Osteoblast (primary cell): ENCODE measurements at regions not wholly inside any gene's neighbourhood (a gene's known extent, or its start where the extent isn't known, plus 50 kb on each side); places are given as distances from the start of the nearest gene placed in this dataset.

Experiments
- DNase-seq: peaks from one replicate; pipeline ENCODE4 v3.0.0; 2011; ENCODE audit warnings: low spot score, mixed read lengths; ENCODE audit not compliant: insufficient read length; ENCODE audit errors: missing footprints
- H2AFZ ChIP-seq: 2 replicates; pipeline ENCODE4 v1.6.0; 2011; ENCODE audit warnings: mild to moderate bottlenecking, low read length
- H3K27ac ChIP-seq: 2 replicates; pipeline ENCODE4 v1.5.1; 2011; ENCODE audit warnings: mild to moderate bottlenecking, low read depth, low read length, moderate library complexity
- H3K27me3 ChIP-seq: 2 replicates; pipeline ENCODE4 v1.6.0; 2012; ENCODE audit warnings: mild to moderate bottlenecking, control low read depth, inconsistent platforms, low read length, moderate library complexity; ENCODE audit not compliant: insufficient read depth
- H3K36me3 ChIP-seq: 2 replicates; pipeline ENCODE4 v1.5.1; 2011; ENCODE audit warnings: mild to moderate bottlenecking, low read length, control low read depth, moderate library complexity; ENCODE audit not compliant: insufficient read depth
- H3K4me1 ChIP-seq: 2 replicates; pipeline ENCODE4 v1.5.1; 2011; ENCODE audit warnings: mild to moderate bottlenecking, low read length, control low read depth, moderate library complexity; ENCODE audit not compliant: insufficient read depth
- H3K4me2 ChIP-seq: 2 replicates; pipeline ENCODE4 v1.6.0; 2011; ENCODE audit warnings: mild to moderate bottlenecking, low read length; ENCODE audit not compliant: insufficient read depth
- H3K4me3 ChIP-seq: fragments of 200-600 bp; sonication (generic); 3 replicates; pipeline ENCODE4 v1.5.1; 2012; ENCODE audit warnings: mild to moderate bottlenecking, low read length, inconsistent platforms; ENCODE audit not compliant: insufficient read depth
- H3K79me2 ChIP-seq: 2 replicates; pipeline ENCODE4 v1.6.0; 2012; ENCODE audit warnings: mild to moderate bottlenecking, low read length, control low read depth, inconsistent platforms; ENCODE audit not compliant: insufficient read depth
- H3K9me3 ChIP-seq: 2 replicates; pipeline ENCODE4 v1.5.1; 2011; ENCODE audit warnings: low read depth, low read length, control low read depth
- H4K20me1 ChIP-seq: 2 replicates; pipeline ENCODE4 v1.6.0; 2012; ENCODE audit warnings: mild to moderate bottlenecking, low read length, control low read depth; ENCODE audit not compliant: insufficient read depth
- TF ChIP-seq, protein P1 (sequence below): IDR thresholded peaks from 2 replicates; pipeline ENCODE4 v1.5.1; 2011; ENCODE audit warnings: mild to moderate bottlenecking, low read depth, low read length, moderate library complexity; ENCODE audit errors: extremely low read depth

DNA sequence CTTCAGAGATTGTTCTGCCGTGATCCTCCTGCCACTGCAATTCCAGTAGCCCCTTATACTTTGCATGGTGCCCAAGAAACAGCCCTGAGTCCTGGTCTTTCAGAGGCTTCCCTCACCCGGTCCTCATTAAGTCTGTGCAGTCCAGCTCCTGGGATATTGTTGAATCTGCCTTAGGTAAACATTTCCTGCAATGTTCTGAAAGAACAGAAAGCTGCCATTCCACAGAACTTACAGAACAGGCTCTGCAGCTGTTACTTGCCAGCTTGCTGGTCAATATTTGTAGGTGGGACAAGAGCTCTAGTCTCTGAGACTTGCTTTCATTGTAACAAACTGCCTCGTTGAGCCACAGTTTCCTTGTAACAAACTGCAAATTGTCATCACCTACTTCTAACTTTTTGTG lies 115.0 kb upstream of the KIF5B start:
- Histone ChIP-seq H3K4me3 (no peak overlapping the region), H4K20me1 (no peaks in the 10 kb centered on the region), H3K27me3 (no peaks in the 10 kb centered on the region), H3K4me1 (no peaks in the 10 kb centered on the region), H3K36me3 (no peaks in the 10 kb centered on the region), H3K79me2 (no peaks in the 10 kb centered on the region), H3K4me2 (no peak overlapping the region), H3K9me3 (no peaks in the 10 kb centered on the region), H2AFZ (peak overlapping the region; percentile 35), H3K27ac (no peak overlapping the region)
- no peak for DNase-seq
- TF ChIP-seq, protein P1, sequence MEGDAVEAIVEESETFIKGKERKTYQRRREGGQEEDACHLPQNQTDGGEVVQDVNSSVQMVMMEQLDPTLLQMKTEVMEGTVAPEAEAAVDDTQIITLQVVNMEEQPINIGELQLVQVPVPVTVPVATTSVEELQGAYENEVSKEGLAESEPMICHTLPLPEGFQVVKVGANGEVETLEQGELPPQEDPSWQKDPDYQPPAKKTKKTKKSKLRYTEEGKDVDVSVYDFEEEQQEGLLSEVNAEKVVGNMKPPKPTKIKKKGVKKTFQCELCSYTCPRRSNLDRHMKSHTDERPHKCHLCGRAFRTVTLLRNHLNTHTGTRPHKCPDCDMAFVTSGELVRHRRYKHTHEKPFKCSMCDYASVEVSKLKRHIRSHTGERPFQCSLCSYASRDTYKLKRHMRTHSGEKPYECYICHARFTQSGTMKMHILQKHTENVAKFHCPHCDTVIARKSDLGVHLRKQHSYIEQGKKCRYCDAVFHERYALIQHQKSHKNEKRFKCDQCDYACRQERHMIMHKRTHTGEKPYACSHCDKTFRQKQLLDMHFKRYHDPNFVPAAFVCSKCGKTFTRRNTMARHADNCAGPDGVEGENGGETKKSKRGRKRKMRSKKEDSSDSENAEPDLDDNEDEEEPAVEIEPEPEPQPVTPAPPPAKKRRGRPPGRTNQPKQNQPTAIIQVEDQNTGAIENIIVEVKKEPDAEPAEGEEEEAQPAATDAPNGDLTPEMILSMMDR = no peak

DNA sequence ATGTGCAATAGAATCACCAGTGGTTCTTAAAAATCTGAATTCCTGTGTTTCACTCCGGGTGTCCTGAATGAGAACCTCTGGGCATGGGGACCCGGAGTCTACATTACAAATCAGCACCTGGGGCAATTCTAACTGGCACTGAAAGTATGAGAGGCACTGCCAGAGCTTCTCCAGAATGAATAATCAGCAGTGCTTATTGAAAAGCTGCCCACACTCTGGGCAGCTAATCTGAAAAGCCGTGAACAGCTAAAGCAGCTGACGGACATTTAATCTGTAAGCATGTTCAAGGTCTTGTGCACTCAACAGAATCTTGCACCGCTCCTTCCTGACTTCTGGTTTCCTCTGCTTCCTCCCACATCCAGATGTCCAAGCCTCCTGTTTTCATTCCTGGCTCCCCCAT lies 113.3 kb upstream of the KIF5B start:
- H4K20me1 ChIP-seq = no peaks in the 10 kb centered on the region
- no peak overlapping the region for H3K4me3 ChIP-seq
- no peak overlapping the region for H3K27ac ChIP-seq
- H2AFZ ChIP-seq = no peak overlapping the region
- no peaks in the 10 kb centered on the region for H3K36me3 ChIP-seq
- no peak for DNase-seq
- TF ChIP-seq, protein P1 = no peak
- H3K4me1 ChIP-seq = no peaks in the 10 kb centered on the region
- H3K4me2 ChIP-seq = no peak overlapping the region
- no peaks in the 10 kb centered on the region for H3K9me3 ChIP-seq
- no peaks in the 10 kb centered on the region for H3K79me2 ChIP-seq
- H3K27me3 ChIP-seq = no peaks in the 10 kb centered on the region

- no peak overlapping the region for H3K4me2 ChIP-seq
- no peak overlapping the region for H2AFZ ChIP-seq
- H3K4me1 ChIP-seq = peaks cover 5% of the 10 kb centered on the region
- no peaks in the 10 kb centered on the region for H4K20me1 ChIP-seq
- no peaks in the 10 kb centered on the region for H3K9me3 ChIP-seq
- H3K4me3 ChIP-seq = no peak overlapping the region
- no peaks in the 10 kb centered on the region for H3K79me2 ChIP-seq
- TF ChIP-seq, protein P1 = no peak
- DNase-seq = peak; percentile 21
- H3K27ac ChIP-seq = no peak overlapping the region
- no peaks in the 10 kb centered on the region for H3K36me3 ChIP-seq
- H3K27me3 ChIP-seq = no peaks in the 10 kb centered on the region
These were observed 111.2 kb upstream of the KIF5B start for GRCh38 chr10:32167450-32167849.

GRCh38 chr10:32166365-32166764 lies 110.1 kb upstream of the KIF5B start:
- TF ChIP-seq, protein P1 = no peak

More at GRCh38 chr10:32166365-32166764, 110.1 kb upstream of the KIF5B start:
- H2AFZ ChIP-seq = no peak overlapping the region
- no peak overlapping the region for H3K4me2 ChIP-seq
- no peak overlapping the region for H3K27ac ChIP-seq
- H3K36me3 ChIP-seq = no peaks in the 10 kb centered on the region
- no peak overlapping the region for H3K4me3 ChIP-seq
- no peaks in the 10 kb centered on the region for H4K20me1 ChIP-seq
- no peaks in the 10 kb centered on the region for H3K27me3 ChIP-seq
- H3K4me1 ChIP-seq = peaks cover 5% of the 10 kb centered on the region
- H3K79me2 ChIP-seq = no peaks in the 10 kb centered on the region
- H3K9me3 ChIP-seq = no peaks in the 10 kb centered on the region
- no peak for DNase-seq
